ENCODE measurements at regions not wholly inside any gene's neighbourhood (a gene's known extent, or its start where the extent isn't known, plus 50 kb on each side); places are given as distances from the start of the nearest gene placed in this dataset.

DNA sequence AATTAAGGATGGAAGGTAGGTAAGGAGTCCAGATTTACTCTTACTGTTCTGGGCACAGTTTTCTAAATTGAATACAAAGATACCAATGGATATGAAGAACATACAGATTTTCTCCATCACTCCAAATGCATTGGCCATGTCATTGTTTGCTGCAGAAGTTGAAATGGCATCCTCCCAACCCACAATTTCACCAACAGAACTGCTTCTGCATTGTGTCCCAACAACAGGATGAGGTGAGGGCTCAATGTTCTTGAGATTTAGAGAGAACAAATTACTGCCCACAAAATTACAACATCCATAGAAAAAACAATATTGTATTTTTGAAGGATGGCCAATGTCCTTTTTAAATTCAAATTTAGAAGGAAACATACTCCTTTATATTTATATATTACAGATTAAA lies 88.9 kb downstream of the NUDT12 start:
- TF ChIP-seq, protein P1, sequence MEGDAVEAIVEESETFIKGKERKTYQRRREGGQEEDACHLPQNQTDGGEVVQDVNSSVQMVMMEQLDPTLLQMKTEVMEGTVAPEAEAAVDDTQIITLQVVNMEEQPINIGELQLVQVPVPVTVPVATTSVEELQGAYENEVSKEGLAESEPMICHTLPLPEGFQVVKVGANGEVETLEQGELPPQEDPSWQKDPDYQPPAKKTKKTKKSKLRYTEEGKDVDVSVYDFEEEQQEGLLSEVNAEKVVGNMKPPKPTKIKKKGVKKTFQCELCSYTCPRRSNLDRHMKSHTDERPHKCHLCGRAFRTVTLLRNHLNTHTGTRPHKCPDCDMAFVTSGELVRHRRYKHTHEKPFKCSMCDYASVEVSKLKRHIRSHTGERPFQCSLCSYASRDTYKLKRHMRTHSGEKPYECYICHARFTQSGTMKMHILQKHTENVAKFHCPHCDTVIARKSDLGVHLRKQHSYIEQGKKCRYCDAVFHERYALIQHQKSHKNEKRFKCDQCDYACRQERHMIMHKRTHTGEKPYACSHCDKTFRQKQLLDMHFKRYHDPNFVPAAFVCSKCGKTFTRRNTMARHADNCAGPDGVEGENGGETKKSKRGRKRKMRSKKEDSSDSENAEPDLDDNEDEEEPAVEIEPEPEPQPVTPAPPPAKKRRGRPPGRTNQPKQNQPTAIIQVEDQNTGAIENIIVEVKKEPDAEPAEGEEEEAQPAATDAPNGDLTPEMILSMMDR (IDR thresholded peaks at IDR 0.05; ENCODE audit: control insufficient read depth, extremely low read depth, insufficient read depth), result no peak
- DNase-seq (ENCODE audit: low read depth), result no peak
- H3K4me3 ChIP-seq (ENCODE audit: low read depth, low read length), result no peak overlapping the region

DNA sequence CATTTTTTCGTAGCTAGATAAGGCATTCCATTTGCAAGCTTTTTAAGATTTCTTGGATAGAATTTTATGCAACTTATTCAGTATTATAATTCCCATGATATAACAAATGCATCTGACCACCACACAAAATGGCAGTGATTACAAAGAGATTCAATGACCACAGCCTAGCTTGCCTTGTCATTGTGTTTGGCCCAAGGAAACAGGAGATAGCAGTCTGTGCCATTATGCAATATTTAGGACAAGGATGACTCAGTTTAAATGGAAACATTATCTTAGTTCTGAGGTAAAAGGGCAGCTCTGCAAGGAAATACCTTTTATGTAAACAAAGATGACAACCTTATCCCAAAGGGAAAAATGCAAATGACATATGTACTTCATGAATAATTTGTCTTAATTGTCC lies 89.8 kb downstream of the NUDT12 start:
- TF ChIP-seq, protein P1 (IDR thresholded peaks at IDR 0.05; ENCODE audit: control insufficient read depth, extremely low read depth, insufficient read depth), result no peak
- no peak for DNase-seq (ENCODE audit: low read depth)
- H3K4me3 ChIP-seq (ENCODE audit: low read depth, low read length), result no peak overlapping the region

DNA sequence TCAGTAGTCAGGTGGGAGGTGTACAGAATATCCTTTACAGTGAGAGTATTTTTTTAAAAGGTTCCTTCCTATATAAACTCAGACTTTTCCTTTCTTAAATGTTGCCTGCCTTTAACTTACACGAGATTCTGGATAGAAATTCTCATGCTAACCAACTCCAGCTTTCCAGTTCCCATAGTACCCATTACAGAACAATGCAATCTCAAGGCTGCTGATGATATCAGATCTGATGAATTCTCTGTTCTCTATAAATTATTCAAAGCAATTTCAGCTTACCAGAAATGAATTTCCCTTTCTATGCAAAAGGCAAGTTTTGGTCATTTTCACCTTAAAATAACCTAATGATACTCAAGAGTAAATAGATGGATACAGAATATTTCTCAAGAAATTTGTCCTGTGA lies 90.3 kb downstream of the NUDT12 start:
- no peak overlapping the region for H3K4me3 ChIP-seq (ENCODE audit: low read depth, low read length)
- TF ChIP-seq, protein P1 (IDR thresholded peaks at IDR 0.05; ENCODE audit: control insufficient read depth, extremely low read depth, insufficient read depth), result no peak
- no peak for DNase-seq (ENCODE audit: low read depth)

DNA sequence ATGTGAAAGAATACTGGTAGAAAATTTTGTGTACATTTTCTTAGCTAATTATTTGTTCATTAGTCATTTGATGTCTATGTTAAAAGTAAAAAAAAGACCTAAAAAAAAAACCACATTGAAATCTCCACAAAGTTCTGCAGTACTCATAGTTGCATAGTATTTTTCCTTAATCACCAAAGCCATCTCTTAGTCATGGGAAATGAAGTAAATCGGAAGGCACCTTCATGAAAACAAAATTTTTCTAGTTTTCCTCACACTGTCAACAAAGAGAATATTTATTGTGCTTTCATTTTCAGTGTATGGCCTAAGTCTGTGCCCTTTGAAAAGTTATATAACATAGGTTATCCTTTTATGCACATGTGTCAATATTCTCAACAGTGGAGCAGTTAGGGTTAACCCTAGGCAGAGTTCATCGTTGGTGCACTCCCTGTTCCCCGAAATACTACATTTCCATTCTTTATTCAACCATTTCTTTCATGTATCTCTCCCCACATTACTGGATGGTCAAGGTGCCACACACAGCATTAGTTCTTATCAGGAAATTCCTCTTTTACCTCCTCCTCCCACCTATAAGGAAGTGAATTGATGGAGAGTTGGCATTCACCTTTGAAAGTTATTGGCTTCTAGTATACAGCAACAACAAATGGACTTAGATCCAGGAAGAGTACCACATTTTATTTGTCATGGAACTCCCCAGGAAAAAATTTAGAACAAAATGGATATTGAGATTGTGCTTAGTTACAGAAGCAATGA lies 93.1 kb downstream of the NUDT12 start:
- no peak for DNase-seq (ENCODE audit: low read depth)
- H3K4me3 ChIP-seq (ENCODE audit: low read depth, low read length), result no peak overlapping the region
- TF ChIP-seq, protein P1 (IDR thresholded peaks at IDR 0.05; ENCODE audit: control insufficient read depth, extremely low read depth, insufficient read depth), result no peak

DNA sequence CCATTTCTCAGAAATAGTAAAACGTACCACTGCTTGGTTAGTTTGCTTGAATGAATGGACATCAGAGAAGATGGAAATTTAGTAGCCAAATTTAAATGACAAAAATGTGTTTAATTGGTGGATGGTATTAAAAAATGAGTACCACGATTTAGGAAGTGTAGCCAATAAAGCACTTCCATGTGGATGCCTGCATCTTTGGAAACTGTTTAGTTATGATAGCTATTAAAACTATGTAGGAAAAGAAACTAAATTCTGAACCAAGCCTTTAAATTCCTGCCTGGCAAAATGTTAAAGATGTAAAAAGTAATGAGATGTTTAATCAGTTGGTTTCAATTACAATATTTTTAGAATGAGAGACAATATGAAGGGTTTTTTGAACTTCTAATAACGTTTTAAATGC lies 94.8 kb downstream of the NUDT12 start:
- TF ChIP-seq, protein P1 (IDR thresholded peaks at IDR 0.05; ENCODE audit: control insufficient read depth, extremely low read depth, insufficient read depth), result no peak
- DNase-seq (ENCODE audit: low read depth), result no peak
- H3K4me3 ChIP-seq (ENCODE audit: low read depth, low read length), result no peak overlapping the region

DNA sequence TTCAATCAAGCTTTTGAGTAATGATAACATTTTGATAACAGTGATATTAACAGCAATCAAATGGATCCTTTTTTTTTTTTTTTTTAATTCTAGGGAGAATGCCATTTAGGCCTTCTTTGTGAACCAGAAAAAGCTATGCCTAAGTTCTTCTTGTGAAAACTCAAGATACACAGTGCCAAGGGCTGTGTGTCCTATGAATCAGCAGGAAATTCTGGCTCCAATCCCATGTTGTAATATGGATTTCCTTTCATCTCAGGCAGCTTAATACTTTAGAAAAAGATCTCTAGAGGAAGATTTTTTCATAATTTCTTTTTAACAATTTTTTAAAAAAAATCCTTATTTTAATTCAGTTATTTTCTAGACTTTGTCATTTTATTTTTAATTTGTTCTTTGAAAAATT lies 96.1 kb downstream of the NUDT12 start:
- DNase-seq (ENCODE audit: low read depth), result no peak
- TF ChIP-seq, protein P1 (IDR thresholded peaks at IDR 0.05; ENCODE audit: control insufficient read depth, extremely low read depth, insufficient read depth), result no peak
- no peak overlapping the region for H3K4me3 ChIP-seq (ENCODE audit: low read depth, low read length)

DNA sequence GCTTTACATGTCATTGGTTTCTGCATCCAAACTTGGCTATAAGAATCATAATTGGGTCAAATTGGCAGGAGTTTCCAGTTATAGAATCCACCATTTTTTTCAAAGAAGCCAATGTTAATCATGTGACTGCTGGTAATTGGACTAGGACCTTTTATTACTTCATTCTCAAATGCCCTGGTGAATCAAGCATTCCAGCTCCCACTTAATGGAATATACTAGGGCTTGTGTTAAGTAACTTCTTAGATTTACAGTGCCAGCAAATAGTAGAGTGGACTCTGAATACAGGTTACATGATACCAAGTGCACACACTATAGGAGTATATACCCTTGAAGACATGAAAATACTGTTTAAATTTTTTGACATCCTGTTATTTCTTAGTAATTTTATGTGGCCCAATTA lies 96.7 kb downstream of the NUDT12 start:
- DNase-seq (ENCODE audit: low read depth), result no peak
- TF ChIP-seq, protein P1 (IDR thresholded peaks at IDR 0.05; ENCODE audit: control insufficient read depth, extremely low read depth, insufficient read depth), result no peak

More for the DNA sequence above, 96.7 kb downstream of the NUDT12 start:
- H3K4me3 ChIP-seq (ENCODE audit: low read depth, low read length), result no peak overlapping the region

Data from LNCaP clone FGC (cell line).